Right ventricle myocardium inferior (tissue), 1 donor: ENCODE measurements at regions not wholly inside any gene's neighbourhood (a gene's known extent, or its start where the extent isn't known, plus 50 kb on each side); places are given as distances from the start of the nearest gene placed in this dataset.
"Not testable (repeated sequence)": the region's sequence is repeated elsewhere in the genome, so short reads cannot be mapped to it uniquely, and the experiment has no call there.

ENCODE experiments used
- ATAC-seq: fragments of 200-7000 bp; cut with Tn5 transposase; one replicate; pipeline ENCODE4 v1.9.1; 2020; ENCODE audit warnings: mild to moderate bottlenecking, moderate library complexity
- DNase-seq: peaks from one replicate; pipeline ENCODE4 v3.0.0; 2021; ENCODE audit errors: missing footprints
- intact Hi-C: fragments of 100-400 bp; cut with DNase I; formaldehyde crosslinking; loops from one replicate; pipeline ENCODE4 v1.11.0; 2022
- donor health status: DM: no; HTN: yes; CAD: no; lungs with severe emphysema.

- DNase-seq, intact Hi-C loops, ATAC-seq: not testable (repeated sequence)
Observed at GRCh38 chrX:23458957-23459356, 124.3 kb downstream of the PTCHD1 start.

- intact Hi-C loops, result no loop called here
- no peak for ATAC-seq
- DNase-seq, result no peak
Observed at GRCh38 chrX:23465105-23465791, 130.6 kb downstream of the PTCHD1 start.

- no peak for DNase-seq
- no peak for ATAC-seq
- intact Hi-C loops, result no loop called here
Observed at GRCh38 chrX:23465985-23466384, 131.3 kb downstream of the PTCHD1 start.

DNA sequence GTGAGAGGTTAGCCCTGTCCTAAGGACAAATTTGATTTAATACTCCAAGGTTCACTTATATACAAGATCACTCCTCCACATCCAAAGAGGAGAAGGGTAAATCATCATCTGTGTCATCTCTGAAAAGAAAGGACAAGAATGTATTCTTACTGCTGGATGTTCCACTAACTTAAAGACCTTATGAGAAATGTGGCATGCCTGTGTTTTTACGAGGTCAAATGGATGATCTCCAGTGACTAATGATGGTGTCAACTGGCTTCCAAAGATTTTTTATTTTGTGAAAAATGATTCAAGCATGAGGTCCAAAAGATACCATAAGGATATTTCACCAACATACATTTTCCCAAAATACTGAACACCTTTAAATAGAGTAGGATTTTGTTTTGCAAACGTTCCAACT, 143.4 kb downstream of the PTCHD1 start:
- intact Hi-C loops, result no loop called here
- ATAC-seq (no peak), DNase-seq (no peak)

DNA sequence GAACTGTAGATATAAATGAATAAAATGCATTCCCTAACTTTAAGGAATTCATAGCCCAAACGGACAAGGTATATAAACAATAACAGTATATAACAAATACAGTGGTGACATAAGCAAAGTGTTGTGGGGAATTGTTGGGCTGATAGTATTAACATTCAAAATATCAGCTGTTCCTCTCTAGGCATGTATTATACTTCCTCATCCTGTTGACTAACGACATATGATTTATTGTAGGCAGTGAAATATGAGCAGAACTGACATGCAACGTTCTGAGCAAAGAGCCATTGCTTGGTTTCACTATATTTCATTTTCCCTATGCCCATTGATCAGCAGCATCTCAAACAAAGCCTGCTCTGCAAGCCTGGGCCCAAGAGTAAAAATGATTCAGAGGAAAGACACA, 143.9 kb downstream of the PTCHD1 start:
- ATAC-seq (no peak), DNase-seq (no peak)
- intact Hi-C loops, result no loop called here

DNA sequence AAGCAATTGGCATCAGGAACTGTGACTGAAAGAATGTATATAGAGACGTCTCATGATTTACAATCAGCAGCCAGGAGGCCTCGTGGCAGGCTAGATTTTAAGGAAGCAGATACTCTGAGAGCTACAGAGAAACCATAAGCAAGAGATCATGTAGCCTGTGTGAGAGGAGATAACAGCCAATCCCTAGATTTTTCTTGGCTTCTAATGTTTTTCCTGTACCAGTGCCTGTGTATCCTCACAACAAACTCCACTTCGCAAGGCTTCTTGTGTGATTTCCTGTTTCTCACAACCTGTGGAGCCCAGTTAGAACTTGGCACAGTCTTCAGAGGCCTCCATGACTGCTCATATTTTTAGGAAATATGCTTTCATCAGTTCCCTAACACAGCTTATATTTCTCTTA, 147.9 kb downstream of the PTCHD1 start:
- intact Hi-C loops, result no loop called here
- DNase-seq (no peak), ATAC-seq (no peak)

DNA sequence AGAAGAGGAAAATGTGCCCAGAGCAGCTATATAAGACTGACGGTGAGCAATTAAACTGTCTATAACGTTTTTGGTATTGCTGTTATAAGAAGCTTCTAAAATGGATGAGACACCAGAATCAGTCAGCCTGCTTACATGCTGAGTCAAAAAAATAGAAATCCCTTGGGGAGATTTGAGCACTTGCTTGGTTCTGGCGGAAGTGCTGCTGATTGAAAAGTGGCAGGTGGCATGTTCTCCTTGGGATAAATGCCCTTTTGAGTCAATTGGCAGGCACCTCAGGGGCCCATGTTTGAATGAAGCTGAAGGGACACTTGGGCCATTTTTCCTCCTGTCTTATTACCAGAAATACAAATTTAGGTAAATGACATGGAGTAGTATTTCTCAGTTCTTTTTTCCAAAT, 148.7 kb downstream of the PTCHD1 start:
- DNase-seq (no peak), ATAC-seq (no peak)
- intact Hi-C loops, result no loop called here

- intact Hi-C loops, result no loop called here
- no peak for ATAC-seq
- no peak for DNase-seq
Observed at GRCh38 chrX:23493941-23494374, 159.3 kb downstream of the PTCHD1 start.

GRCh38 chrX:23494741-23495140, 160.1 kb downstream of the PTCHD1 start:
- ATAC-seq (no peak), DNase-seq (no peak)
- intact Hi-C loops, result no loop called here

DNA sequence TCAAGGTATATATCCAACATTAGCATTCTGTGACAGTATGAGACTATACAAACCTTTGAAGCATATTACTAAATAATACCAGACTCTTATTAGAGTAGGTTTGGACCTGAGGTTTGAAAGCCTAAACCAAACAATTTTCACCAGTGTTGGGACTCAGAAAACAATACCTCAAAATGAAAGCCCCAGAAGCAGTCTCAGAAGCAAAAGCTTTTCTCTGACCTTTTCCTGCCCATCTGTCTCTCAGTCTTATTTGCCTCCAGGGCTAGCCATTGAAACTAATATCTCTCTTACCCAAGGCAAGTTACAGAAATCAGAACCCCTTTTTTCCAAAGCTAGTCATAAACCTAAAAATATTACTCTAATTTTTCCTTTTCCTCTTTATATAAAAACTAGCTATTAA, 163.3 kb downstream of the PTCHD1 start:
- ATAC-seq (no peak), DNase-seq (no peak)
- intact Hi-C loops, result no loop called here

- intact Hi-C loops, result no loop called here
- DNase-seq, result no peak
- no peak for ATAC-seq
Observed at GRCh38 chrX:23501974-23502373, 165.3 kb upstream of the PRDX4 start.

DNA sequence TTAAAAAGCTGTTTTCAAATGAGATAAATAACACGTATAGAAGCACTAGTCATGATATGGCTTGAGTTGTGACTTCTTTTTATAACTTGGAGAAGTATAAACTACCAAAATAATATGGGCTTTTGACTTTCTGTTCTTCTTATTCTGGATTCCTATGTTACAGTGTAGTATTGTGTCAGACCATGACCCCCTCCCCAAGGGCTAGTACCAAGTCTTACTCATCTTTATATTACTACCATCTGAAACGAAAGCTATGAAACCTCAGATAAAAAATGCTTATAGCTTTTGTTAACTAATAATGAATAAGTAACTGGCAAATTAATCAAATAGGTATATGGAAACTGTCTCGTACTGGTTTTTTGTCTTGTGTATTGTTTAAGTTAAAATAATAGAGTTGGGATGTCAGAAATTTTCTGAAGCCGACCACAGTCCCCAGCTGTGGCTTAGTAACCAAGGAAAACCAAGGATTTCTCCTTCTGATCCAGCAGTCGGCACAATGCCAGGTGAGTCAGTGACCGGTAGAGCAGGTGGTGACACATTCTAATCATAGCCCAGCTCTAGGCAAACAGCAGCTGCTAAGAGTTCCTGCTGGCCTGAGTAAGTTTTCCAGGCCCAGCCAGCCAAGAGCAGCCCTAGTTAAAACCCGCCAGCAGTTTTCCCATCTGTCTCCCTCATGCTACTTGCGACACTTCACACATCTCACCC, 163.3 kb upstream of the PRDX4 start:
- DNase-seq, result peak; percentile 81
- ATAC-seq, result peak; percentile 97
- intact Hi-C loops, result no loop called here

DNA sequence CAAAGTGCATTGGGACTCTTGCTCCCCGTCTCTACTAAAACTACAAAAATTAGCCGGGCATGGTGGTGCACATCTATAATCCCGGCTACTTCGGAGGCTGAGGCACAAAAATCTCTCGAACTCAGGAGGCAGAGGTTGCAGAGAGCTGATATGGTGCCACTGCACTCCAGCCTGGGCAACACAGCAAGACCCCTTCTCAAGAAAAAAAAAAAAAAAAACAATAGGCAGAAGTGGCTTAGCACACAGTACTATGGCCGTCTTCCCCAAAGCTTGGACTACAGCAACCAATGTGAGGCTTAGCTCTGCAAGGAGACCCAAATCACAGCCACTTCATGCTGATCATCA, 162.8 kb upstream of the PRDX4 start:
- peak; percentile 6 for ATAC-seq
- DNase-seq, result no peak
- intact Hi-C loops, result no loop called here

DNA sequence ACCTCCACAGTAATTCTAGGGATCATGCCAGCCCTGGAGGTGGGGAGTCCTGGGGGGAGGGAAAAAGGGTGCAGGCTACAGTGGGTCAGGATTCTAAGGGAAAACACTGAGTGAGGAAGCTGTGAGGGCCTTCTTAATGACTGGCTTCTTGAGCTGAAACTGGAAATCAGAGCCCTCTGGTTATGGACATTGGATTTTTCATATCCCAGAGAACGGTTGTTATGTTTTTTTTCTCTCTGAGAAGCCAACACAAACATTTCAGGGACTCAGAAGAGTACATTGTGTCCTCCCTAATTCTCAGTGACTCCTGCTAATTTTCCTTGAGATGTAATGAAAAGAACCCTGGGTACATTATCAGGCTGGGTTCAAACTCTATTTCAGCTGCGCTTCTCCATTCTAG, 162.4 kb upstream of the PRDX4 start:
- DNase-seq, result no peak
- ATAC-seq, result peak; percentile 72
- intact Hi-C loops, result no loop called here

DNA sequence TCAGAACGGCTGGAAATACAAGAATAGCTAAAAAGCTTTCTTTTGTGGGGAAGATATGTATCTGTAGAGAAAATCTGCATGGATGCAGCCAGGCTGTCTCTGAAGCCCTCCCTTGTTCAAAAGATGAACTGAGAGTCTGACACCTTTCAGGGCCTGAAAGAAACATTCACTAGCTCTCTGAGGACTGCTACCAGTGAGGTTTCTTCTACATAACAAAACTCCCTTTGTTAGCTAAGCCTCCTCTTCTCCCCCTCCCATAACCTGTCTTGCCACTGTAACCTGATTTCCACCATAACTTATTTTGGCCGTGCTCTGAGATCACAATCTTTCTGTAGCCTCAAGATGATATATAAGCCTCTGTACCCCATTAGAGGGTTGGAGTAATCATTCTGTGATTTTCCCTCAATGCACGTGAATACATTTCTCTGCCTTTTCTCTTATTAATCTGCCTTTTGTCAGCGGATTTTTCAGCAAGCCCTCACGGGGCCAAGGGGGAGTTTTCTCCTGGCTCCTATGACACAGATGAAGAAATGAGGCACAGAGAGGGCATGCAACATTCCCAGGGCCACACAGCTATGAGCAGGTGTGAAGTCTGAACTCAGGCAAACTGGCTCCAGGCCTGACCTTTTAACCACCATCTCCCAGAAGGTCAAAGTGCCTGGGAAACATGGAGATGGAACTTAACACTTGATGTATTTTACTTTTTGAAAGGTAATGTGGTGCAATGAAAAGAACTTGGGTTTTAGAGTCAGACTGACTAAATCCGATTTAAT, 161.6 kb upstream of the PRDX4 start:
- intact Hi-C loops, result no loop called here
- DNase-seq, result no peak
- ATAC-seq, result no peak

GRCh38 chrX:23509256-23509655, 158.0 kb upstream of the PRDX4 start:
- ATAC-seq, result no peak
- no peak for DNase-seq
- intact Hi-C loops, result no loop called here

DNA sequence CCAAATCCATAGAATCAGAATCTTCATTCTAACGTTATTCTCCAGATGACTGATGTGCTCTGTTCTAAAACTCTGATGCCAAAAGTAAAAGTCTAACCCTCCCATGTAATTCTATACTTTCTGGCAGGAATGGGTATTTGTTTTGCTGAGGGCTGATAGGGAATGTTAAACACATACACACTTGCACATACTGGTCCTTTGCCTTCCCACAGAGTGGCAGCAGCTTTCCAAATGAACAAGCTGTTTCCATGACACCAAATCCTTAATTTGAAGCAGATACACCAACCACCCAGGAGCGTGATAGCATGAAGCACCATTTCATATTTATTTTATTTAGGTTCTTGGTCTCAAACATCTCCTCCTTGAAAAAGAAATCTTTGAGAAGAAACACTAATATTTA, 155.5 kb upstream of the PRDX4 start:
- no peak for DNase-seq
- ATAC-seq, result no peak
- intact Hi-C loops, result no loop called here

DNA sequence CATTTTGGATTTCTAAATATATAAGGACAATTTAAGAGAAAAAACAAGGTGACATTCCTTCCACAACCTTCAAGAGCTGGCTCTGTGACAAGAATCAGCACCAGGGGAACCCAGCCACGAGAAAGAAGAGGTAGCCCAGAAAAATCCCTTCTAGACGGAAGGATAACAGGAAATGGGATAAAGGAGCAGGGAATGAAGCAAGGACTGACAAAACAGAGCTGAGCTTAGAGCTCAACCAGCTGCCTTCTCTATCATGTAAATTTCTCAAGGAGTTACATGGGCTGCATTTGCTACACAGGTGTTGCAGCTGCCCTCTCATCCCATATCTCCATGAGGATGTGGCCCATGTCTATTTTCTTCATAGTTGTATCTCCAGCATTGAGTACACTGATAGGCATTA, 154.2 kb upstream of the PRDX4 start:
- no peak for DNase-seq
- intact Hi-C loops, result no loop called here
- no peak for ATAC-seq

DNA sequence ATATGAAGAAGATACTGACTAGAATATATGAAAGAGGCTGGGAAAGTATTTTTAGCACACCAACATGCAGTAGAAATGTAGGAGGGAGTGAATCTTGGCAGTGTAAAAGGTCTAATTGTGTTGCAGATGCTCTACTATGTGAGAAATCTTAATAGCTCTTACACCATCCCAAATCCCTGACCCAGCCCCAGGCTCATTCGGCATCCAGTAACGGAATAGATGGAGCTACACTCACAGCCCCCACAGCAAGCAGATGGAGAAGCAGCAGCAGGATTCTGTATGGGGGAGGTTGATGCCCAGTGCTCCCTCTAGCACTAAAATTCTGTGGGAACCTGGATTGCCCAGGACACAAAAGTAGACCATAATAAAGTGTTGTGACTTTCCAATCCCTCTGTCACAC, 153.2 kb upstream of the PRDX4 start:
- intact Hi-C loops, result no loop called here
- ATAC-seq (no peak), DNase-seq (no peak)

GRCh38 chrX:23515028-23515427, 152.3 kb upstream of the PRDX4 start:
- no peak for DNase-seq

More at GRCh38 chrX:23515028-23515427, 152.3 kb upstream of the PRDX4 start:
- no peak for ATAC-seq
- intact Hi-C loops, result no loop called here
